Memory B cell (primary cell): ENCODE measurements at regions not wholly inside any gene's neighbourhood (a gene's known extent, or its start where the extent isn't known, plus 50 kb on each side); places are given as distances from the start of the nearest gene placed in this dataset.

Experiments used
- ATAC-seq: fragments of 150-1000 bp; cut with Tn5 transposase; 2 replicates; pipeline ENCODE4 v1.10.0; 2021; ENCODE audit warnings: low read depth, mild to moderate bottlenecking, moderate library complexity
- DNase-seq, 2 donors: peaks; one replicate each; pipeline ENCODE4 v3.0.0; 2022; ENCODE audit warnings: low spot score in 2 of 2
- H3K27ac Mint-ChIP-seq: one replicate; pipeline ENCODE4 v1.8.0; 2022; ENCODE audit warnings: mild to moderate bottlenecking, moderate library complexity, mixed read lengths
- H3K27me3 Mint-ChIP-seq: one replicate; pipeline ENCODE4 v1.8.0; 2022; ENCODE audit warnings: mixed read lengths
- H3K36me3 Mint-ChIP-seq: one replicate; pipeline ENCODE4 v1.8.0; 2022; ENCODE audit warnings: mild to moderate bottlenecking, mixed read lengths
- H3K4me1 Mint-ChIP-seq: one replicate; pipeline ENCODE4 v1.8.0; 2022; ENCODE audit warnings: mixed read lengths
- H3K4me3 Mint-ChIP-seq: one replicate; pipeline ENCODE4 v1.8.0; 2022; ENCODE audit warnings: mild to moderate bottlenecking, moderate library complexity, mixed read lengths
- H3K9me3 Mint-ChIP-seq: one replicate; pipeline ENCODE4 v1.8.0; 2022; ENCODE audit warnings: mixed read lengths

DNA sequence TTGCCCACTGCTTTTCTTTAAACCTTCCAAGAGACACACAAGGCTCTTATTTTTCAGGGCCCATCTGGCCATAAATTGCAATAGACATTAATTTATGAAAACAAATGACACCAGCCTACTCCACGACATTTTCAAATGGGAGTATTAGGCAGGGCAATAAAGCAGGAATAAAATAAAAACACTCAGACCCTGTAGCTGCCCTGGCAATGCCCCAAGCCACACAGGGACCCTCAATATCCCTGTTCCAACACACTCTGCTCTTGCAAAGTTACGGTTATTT lies 550.8 kb upstream of the TNP1 start:
- ATAC-seq (no peak), DNase-seq (no peak)
- peaks cover 5% of the 10 kb centered on the region for H3K27me3 Mint-ChIP-seq
- H3K36me3 Mint-ChIP-seq, result peaks cover 2% of the 10 kb centered on the region
- no peak overlapping the region for H3K4me3 Mint-ChIP-seq
- no peaks in the 10 kb centered on the region for H3K4me1 Mint-ChIP-seq
- H3K27ac Mint-ChIP-seq, result no peak overlapping the region
- H3K9me3 Mint-ChIP-seq, result peaks cover 2% of the 10 kb centered on the region

DNA sequence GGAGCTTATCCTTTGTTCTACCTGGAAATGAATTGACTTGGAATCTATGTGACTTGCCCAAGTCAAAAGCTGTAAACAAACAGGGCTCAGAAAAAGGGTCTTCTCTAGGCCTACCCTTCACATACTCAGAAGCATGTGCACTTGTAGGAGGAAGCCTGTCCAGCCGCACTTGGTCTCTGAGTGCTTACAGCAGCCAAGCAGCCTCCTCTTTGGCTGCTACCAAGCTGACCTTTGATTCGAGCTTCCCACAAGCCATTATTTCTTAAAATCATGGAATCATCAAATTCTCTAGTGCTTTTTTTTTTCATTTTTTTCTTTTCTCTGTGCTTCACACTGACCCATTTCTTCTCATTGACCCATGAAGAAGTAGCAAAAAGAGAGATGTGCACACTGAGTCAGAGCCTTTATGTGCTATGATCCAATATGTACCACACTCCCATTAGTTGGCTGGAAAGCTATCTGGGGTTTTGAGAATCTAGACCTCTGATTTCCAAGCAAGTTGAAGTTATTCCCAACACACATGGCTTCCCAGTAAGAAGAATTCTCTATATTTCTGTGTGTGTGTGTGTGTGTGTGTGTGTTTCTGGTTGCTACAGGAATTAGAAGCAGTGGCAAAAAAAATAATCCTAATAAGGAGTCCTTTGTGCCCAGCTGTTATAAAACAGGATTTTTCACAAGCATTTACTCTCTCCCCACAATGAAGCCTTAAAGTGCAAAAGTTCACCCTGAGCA lies 550.3 kb upstream of the TNP1 start:
- DNase-seq, result no peak
- Mint-ChIP-seq H3K27me3 (peaks cover 6% of the 10 kb centered on the region), H3K9me3 (peaks cover 2% of the 10 kb centered on the region), H3K27ac (no peak overlapping the region), H3K4me3 (no peak overlapping the region), H3K4me1 (no peaks in the 10 kb centered on the region), H3K36me3 (peaks cover 2% of the 10 kb centered on the region)
- ATAC-seq, result no peak

DNA sequence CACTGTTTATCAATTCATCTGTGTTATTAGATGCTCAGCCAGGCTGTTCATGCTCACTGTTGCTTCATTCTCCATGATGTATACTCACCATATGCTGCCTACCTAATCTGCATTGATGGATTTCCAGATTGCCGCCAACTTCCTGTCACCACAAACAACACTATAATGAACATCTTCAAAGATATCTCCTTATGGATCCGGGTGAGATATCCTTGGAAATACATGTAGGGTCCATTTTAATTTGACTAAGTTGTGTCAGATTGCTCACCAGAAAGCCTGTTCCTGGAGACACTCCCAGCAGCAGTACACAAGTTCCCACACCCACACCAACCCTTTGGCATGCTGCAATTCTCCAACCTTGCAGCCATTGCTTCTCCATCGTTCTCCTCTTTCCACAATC lies 547.5 kb upstream of the TNP1 start:
- H3K4me1 Mint-ChIP-seq, result no peaks in the 10 kb centered on the region
- H3K36me3 Mint-ChIP-seq, result no peaks in the 10 kb centered on the region
- H3K9me3 Mint-ChIP-seq, result peaks cover 2% of the 10 kb centered on the region
- H3K27me3 Mint-ChIP-seq, result peaks cover 3% of the 10 kb centered on the region
- no peak overlapping the region for H3K4me3 Mint-ChIP-seq
- H3K27ac Mint-ChIP-seq, result no peak overlapping the region
- no peak for DNase-seq
- ATAC-seq, result no peak

DNA sequence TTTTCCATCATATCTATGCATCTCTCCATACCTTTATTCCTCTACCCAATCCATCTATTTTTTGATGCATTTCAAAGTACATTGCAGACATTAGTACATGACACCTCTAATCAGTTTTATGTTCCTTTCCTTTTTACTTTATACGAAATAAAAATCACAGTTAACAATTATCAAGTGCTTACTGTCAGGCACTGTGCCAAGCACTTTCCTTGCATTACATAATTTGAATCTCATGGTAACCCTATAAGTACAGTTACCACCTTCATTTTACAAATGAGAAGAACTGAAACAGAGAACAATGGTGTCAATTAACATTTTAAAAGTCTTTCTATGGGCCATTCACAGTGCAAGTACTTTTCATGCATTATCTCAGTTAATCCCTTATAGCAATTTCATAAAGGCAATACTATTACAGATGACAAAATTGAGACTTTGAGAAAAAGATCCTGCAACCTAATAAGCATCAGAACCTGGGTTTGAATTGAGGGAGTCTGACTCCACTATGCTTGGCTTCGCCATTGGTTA lies 544.4 kb upstream of the TNP1 start:
- no peak overlapping the region for H3K4me3 Mint-ChIP-seq

DNA sequence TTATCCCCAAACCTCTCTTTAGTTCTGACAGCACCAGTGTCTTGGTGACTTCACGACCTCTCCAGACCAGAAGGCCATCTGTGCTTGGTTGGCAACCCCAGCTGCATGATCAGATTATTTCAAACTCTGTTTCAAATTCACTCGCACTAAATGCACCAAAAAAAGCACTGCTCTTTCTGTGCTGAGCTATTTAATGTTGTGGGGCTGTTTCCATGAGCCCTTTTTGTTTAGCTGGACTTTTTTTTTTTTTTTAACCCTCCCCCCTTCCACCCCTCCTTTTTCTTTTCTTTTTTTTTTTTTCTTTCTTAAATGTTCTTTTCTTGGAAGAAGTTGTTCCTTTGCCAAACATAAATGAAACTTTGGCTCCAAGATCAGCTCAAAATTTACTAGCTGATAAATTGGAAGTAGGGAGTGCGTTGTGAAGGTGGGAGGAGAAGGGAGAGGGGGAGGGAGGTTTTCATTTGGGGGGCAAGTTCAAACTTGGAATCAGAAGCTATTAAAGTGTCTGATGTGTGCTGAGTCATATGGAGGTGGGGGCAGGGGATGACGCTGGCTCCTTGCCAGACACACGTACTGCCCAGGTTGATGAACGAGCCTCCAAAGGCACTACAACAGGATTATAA lies 543.0 kb upstream of the TNP1 start:
- no peak overlapping the region for H3K27ac Mint-ChIP-seq
- H3K36me3 Mint-ChIP-seq, result no peaks in the 10 kb centered on the region
- ATAC-seq (no peak), DNase-seq (no peak)
- H3K4me1 Mint-ChIP-seq, result peaks cover 5% of the 10 kb centered on the region
- H3K4me3 Mint-ChIP-seq, result no peak overlapping the region
- H3K27me3 Mint-ChIP-seq, result peaks cover 3% of the 10 kb centered on the region
- peaks cover 2% of the 10 kb centered on the region for H3K9me3 Mint-ChIP-seq

More for the DNA sequence above, 544.4 kb upstream of the TNP1 start:
- H3K9me3 Mint-ChIP-seq, result peaks cover 2% of the 10 kb centered on the region
- H3K27ac Mint-ChIP-seq, result no peak overlapping the region
- no peaks in the 10 kb centered on the region for H3K4me1 Mint-ChIP-seq
- peaks cover 3% of the 10 kb centered on the region for H3K27me3 Mint-ChIP-seq
- DNase-seq (no peak), ATAC-seq (no peak)
- H3K36me3 Mint-ChIP-seq, result no peaks in the 10 kb centered on the region

DNA sequence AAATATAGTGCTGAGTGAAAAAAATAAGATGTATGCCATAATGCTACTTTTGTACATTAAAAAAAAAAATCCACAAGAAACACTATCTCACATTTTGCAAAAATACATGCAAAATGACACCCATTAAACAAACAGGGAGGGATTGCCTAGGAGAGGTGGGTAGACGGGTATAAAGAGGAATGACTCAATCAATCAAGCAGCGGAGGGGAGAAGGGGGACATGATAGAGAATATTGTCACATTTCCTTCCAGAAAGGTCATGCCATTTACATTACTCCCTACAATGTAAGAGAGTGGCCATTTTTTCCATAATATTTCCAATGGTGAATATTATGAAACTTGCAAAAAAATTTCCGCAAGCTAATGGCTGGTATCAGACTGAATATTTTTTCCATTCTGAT lies 542.3 kb upstream of the TNP1 start:
- no peaks in the 10 kb centered on the region for H3K36me3 Mint-ChIP-seq
- H3K27me3 Mint-ChIP-seq, result peaks cover 2% of the 10 kb centered on the region
- ATAC-seq, result no peak
- H3K9me3 Mint-ChIP-seq, result no peaks in the 10 kb centered on the region
- peaks cover 5% of the 10 kb centered on the region for H3K4me1 Mint-ChIP-seq
- H3K4me3 Mint-ChIP-seq, result no peak overlapping the region
- DNase-seq, result no peak
- H3K27ac Mint-ChIP-seq, result no peak overlapping the region

DNA sequence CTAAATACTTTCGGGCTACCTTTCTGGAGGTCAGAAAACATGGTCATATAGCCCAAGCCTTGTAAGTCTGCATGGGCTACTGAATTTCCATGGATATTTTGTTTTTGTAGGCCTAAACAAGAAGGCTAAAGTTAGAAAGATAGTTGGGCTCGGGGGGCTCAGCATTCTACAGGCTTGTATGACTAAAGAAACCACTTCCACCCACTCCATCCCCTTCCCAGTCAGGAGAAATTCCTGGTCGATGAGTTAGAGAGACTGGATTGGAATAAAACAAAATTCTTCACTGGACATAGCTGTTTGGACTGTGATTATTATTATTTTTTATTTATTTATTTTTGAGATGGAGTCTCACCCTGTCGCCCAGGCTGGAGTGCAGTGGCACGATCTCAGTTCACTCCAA lies 539.4 kb upstream of the TNP1 start:
- DNase-seq, result no peak
- no peak for ATAC-seq
- Mint-ChIP-seq H3K9me3 (no peaks in the 10 kb centered on the region), H3K27me3 (no peaks in the 10 kb centered on the region), H3K36me3 (no peaks in the 10 kb centered on the region), H3K27ac (no peak overlapping the region), H3K4me3 (no peak overlapping the region), H3K4me1 (peaks cover 5% of the 10 kb centered on the region)

DNA sequence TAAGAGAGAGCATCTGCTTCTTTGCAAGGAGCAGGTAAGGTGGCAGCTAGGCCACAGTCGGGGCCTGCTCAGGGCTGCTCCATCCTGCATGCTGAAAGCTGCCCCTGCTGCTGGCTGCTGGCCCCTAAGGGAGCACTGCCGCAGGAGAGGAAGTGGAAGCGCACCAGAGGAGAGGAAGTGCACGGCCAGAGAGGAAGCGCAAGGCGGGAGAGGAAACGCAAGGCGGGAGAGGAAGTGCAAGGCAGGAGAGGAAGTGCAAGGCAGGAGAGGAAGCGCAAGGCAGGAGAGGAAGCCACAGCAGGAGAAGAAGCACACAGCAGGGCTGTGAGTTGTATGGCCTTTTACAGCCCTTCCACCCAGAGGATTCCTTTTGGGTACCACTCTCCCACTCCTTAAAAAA lies 539.0 kb upstream of the TNP1 start:
- Mint-ChIP-seq H3K9me3 (no peaks in the 10 kb centered on the region), H3K4me3 (no peak overlapping the region), H3K4me1 (peaks cover 5% of the 10 kb centered on the region), H3K27me3 (no peaks in the 10 kb centered on the region), H3K27ac (peak overlapping the region; percentile 38), H3K36me3 (no peaks in the 10 kb centered on the region)
- DNase-seq (no peak), ATAC-seq (peak; percentile 19)

DNA sequence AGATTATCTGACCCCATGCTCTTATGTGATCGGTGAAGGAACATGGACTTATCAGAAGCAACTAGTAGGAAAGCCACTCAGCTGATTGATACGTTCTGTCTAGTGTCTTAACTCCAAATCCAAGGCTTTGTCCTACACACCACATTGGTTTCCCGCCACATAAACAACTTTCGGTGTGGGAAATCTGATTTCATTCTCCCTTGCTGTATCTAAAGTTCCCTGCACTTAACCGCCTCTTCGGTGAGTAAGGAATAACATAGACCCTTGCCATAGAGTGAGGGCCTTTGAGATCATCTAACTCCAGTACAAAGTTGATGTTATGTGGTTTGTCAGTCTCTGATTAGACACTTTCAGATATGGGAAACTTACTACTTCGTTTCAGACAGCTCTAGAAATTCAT lies 538.2 kb upstream of the TNP1 start:
- Mint-ChIP-seq H3K36me3 (no peaks in the 10 kb centered on the region), H3K27me3 (no peaks in the 10 kb centered on the region), H3K4me1 (peaks cover 5% of the 10 kb centered on the region), H3K4me3 (no peak overlapping the region), H3K9me3 (no peaks in the 10 kb centered on the region), H3K27ac (no peak overlapping the region)
- ATAC-seq, result no peak
- no peak for DNase-seq

DNA sequence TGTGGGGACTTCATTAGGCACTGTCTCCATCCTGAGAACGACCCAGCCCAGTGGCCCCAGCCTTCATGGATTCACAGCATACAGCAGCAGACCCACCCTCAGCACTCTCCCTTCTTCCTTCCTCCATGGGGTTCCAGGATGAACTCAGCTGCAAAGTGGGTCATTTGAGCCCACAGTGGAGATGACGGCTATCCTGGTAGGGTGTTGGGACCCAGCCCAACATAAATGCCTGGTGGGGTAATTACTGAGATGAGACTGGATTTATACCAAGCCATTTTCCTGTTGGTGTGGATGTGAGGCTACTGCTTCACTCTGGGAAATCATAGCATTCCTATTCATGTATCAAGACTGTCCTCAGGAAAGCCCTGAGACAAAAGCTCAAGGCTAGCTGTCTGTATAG lies 536.7 kb upstream of the TNP1 start:
- H3K9me3 Mint-ChIP-seq, result peaks cover 2% of the 10 kb centered on the region
- H3K4me3 Mint-ChIP-seq, result no peak overlapping the region
- no peaks in the 10 kb centered on the region for H3K27me3 Mint-ChIP-seq
- H3K4me1 Mint-ChIP-seq, result peaks cover 5% of the 10 kb centered on the region
- H3K36me3 Mint-ChIP-seq, result peaks cover 2% of the 10 kb centered on the region
- no peak for DNase-seq
- ATAC-seq, result no peak
- H3K27ac Mint-ChIP-seq, result no peak overlapping the region

DNA sequence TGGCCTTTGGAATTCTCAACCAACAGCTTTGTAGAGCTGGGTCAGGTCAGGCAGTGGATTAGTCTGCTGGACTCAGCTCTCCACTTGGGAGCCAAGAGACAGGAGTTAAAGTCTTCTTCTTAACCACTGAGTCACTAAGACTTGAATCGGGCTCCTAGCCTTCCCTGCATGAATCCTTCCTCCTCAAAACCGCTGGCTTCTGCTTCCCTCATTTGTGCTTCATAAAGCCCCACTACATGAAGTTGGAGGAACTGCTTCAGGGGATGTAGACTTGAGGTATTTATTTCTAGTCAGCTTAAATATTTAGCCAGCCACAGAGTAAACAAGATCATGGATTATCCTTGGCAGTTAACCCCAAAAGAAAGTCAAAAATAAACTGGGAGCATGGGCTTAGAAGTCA lies 536.3 kb upstream of the TNP1 start:
- Mint-ChIP-seq H3K36me3 (peaks cover 5% of the 10 kb centered on the region), H3K27me3 (no peaks in the 10 kb centered on the region), H3K4me1 (peaks cover 5% of the 10 kb centered on the region), H3K27ac (no peak overlapping the region), H3K9me3 (peaks cover 5% of the 10 kb centered on the region), H3K4me3 (no peak overlapping the region)
- DNase-seq (no peak), ATAC-seq (no peak)

DNA sequence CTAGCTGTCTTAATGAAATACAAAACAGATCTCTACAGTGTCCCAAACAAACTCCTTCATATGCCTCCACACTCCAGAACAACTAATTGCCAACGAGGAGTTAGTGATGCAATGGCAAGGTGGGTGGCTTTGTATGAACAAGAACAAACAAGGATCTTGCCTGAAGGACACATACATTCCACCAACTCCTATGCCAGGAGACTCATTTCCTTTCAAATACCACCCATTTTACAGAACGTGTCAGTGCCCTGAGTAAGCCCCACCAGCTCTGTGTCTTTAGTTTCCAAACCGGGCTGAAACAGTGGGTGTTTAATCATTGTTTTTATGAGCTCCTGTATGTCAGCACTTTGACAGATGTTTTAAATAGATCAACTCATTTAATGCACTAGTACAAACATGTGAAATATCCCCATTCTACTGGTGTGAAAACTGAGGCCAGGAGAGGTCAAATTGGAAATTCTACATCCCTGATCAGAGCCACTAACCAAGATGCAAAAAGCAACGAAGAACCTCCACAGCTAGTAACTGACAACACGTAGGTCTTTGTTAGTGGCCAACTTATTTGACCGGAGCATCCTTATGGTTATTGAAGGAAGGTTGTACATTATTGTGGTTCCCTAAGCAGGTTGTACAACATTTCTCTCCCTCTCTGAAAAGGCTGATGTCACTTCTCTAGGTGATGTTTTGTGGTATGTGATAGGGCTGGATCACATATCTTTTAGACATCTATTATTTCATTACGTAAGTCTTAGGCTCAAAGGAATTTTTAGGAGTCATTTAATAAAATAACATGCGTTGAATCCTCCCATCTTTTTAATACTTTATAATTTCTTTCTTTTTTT lies 534.9 kb upstream of the TNP1 start:
- peaks cover 5% of the 10 kb centered on the region for H3K36me3 Mint-ChIP-seq
- no peaks in the 10 kb centered on the region for H3K27me3 Mint-ChIP-seq
- ATAC-seq (no peak), DNase-seq (no peak)
- no peak overlapping the region for H3K4me3 Mint-ChIP-seq
- H3K9me3 Mint-ChIP-seq, result peaks cover 5% of the 10 kb centered on the region
- peaks cover 5% of the 10 kb centered on the region for H3K4me1 Mint-ChIP-seq
- H3K27ac Mint-ChIP-seq, result no peak overlapping the region

DNA sequence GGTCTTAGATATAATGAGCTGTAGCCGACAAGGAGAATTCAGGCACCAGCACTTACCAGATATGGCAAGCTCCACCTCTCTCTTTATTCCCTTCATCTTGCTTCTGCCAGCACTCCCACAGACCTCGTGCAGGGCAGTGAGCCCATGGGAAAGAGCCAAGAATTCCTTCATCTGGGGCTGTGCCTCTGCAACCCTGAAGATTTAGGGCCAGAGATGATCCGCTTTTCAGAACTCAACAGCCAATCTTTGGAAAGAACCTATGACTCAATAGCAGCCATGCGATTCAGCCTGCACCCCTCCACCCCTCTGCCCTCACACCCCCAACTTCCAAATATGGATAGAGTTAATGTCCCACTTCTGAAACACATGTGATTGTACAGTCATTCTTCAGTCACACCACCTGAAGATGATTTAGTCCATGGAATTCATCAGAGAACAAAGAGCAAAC lies 533.7 kb upstream of the TNP1 start:
- H3K27me3 Mint-ChIP-seq, result no peaks in the 10 kb centered on the region
- no peak for ATAC-seq
- no peak for DNase-seq
- peaks cover 5% of the 10 kb centered on the region for H3K36me3 Mint-ChIP-seq
- no peak overlapping the region for H3K27ac Mint-ChIP-seq
- H3K4me3 Mint-ChIP-seq, result no peak overlapping the region
- H3K9me3 Mint-ChIP-seq, result peaks cover 5% of the 10 kb centered on the region
- peaks cover 2% of the 10 kb centered on the region for H3K4me1 Mint-ChIP-seq

DNA sequence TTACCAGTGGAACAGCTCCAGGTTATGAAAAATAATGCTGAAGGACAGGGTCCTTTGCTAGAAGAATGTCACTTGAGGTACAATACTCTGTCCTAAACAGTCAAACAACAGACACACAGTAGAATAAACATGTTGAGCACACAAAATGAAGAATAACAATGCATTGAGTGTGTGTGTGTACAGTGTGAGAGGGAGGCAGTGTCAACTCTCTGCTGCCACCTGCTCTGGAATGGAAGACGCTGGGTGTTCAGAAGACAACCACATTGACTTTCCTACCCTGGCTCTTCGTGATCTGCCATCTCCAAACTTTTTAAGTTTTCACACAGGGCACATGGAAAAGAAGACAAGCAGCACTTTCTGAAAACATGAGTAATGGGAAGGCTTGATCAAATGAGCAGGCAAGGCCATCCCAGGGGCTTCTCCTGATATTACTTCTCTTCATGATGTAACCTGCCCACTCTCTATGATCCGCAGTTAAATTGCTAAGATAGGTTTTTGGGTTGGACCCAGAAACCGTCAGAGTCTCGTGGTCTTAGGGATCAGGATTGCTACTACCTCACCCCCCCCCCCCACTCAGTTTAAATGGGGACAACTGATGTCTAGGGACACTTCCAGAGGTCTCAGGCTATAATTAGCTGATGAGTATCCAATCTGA lies 533.2 kb upstream of the TNP1 start:
- Mint-ChIP-seq H3K4me1 (no peaks in the 10 kb centered on the region), H3K27ac (no peak overlapping the region), H3K36me3 (peaks cover 5% of the 10 kb centered on the region), H3K9me3 (peaks cover 5% of the 10 kb centered on the region), H3K4me3 (no peak overlapping the region), H3K27me3 (no peaks in the 10 kb centered on the region)
- DNase-seq (no peak), ATAC-seq (no peak)
